WTC11 (cell line): ENCODE measurements at regions not wholly inside any gene's neighbourhood (a gene's known extent, or its start where the extent isn't known, plus 50 kb on each side); places are given as distances from the start of the nearest gene placed in this dataset.
A peak's percentile ranks its signal among the peaks of the same experiment; 100 is the strongest.

Experiments
- ATAC-seq: fragments of 200-7000 bp; cut with Tn5 transposase; 2 replicates; pipeline ENCODE4 v1.10.0; 2021; ENCODE audit warnings: mild to moderate bottlenecking, moderate library complexity
- CTCF ChIA-PET: fragments of 300-600 bp; sonication (Branson Sonifier 250); formaldehyde crosslinking; loops from one replicate; lab custom pipeline; 2021; ENCODE audit warnings: antibody characterized with exemption; lab: Charles Lee
- POLR2A ChIA-PET: fragments of 350-600 bp; sonication (Branson Sonifier 250); formaldehyde crosslinking; loops from one replicate; lab custom pipeline; 2021; ENCODE audit warnings: antibody characterized with exemption; lab: Charles Lee
- DNase-seq: peaks from one replicate; pipeline ENCODE4 v3.0.0; 2021; ENCODE audit warnings: low spot score
- H3K27ac Mint-ChIP-seq: 2 replicates; pipeline ENCODE4 v1.8.0; 2021; ENCODE audit warnings: mixed read lengths
- H3K27me3 Mint-ChIP-seq: 2 replicates; pipeline ENCODE4 v1.8.0; 2021; ENCODE audit warnings: low read depth, mild to moderate bottlenecking, moderate library complexity, mixed read lengths
- H3K36me3 Mint-ChIP-seq: 2 replicates; pipeline ENCODE4 v1.8.0; 2021; ENCODE audit warnings: mixed read lengths
- H3K4me1 Mint-ChIP-seq: 2 replicates; pipeline ENCODE4 v1.8.0; 2022; ENCODE audit warnings: mixed read lengths
- H3K4me3 Mint-ChIP-seq: 2 replicates; pipeline ENCODE4 v1.8.0; 2021; ENCODE audit warnings: mild to moderate bottlenecking, moderate library complexity, mixed read lengths
- H3K9me3 Mint-ChIP-seq: 2 replicates; pipeline ENCODE4 v1.8.0; 2021; ENCODE audit warnings: mixed read lengths
- ESRRA ChIP-seq: sonication (generic); formaldehyde crosslinking; IDR thresholded peaks from 2 replicates; pipeline ENCODE4 v1.8.1; 2022; ENCODE audit warnings: mild to moderate bottlenecking, missing genetic modification reagents, borderline replicate concordance
- FOXK1 ChIP-seq: sonication (generic); formaldehyde crosslinking; IDR thresholded peaks from 2 replicates; pipeline ENCODE4 v1.8.0; 2022; ENCODE audit warnings: mild to moderate bottlenecking, moderate library complexity, missing genetic modification reagents
- HMGA2 ChIP-seq: fragments of 250-450 bp; sonication (Bioruptor Pico); IDR thresholded peaks from 2 replicates; pipeline ENCODE4 v1.4.0; 2021; ENCODE audit warnings: mild to moderate bottlenecking, moderate library complexity
- NFYB ChIP-seq: sonication (generic); formaldehyde crosslinking; conservative IDR thresholded peaks from 2 replicates; pipeline ENCODE4 v1.8.0; 2022; ENCODE audit warnings: low read depth, missing genetic modification reagents
- PRRX2 ChIP-seq: fragments of 250-450 bp; sonication (Bioruptor Pico); IDR thresholded peaks from 2 replicates; pipeline ENCODE4 v1.8.0; 2021; ENCODE audit warnings: mild to moderate bottlenecking
- RELA ChIP-seq: sonication (generic); formaldehyde crosslinking; IDR thresholded peaks from 2 replicates; pipeline ENCODE4 v1.8.1; 2022; ENCODE audit warnings: missing genetic modification reagents, mild to moderate bottlenecking, borderline replicate concordance
- SP1 ChIP-seq: sonication (generic); formaldehyde crosslinking; conservative IDR thresholded peaks from 2 replicates; pipeline ENCODE4 v1.8.1; 2022; ENCODE audit warnings: missing genetic modification reagents
- TEAD1 ChIP-seq: sonication (generic); formaldehyde crosslinking; IDR thresholded peaks from 2 replicates; pipeline ENCODE4 v1.8.0; 2022; ENCODE audit warnings: mild to moderate bottlenecking, missing genetic modification reagents
- ZNF396 ChIP-seq: fragments of 250-450 bp; sonication (Bioruptor Pico); IDR thresholded peaks from 2 replicates; pipeline ENCODE4 v1.8.0; 2021; ENCODE audit warnings: mild to moderate bottlenecking, moderate library complexity, borderline replicate concordance
- TF ChIP-seq, protein P1 (sequence below): sonication (generic); formaldehyde crosslinking; IDR thresholded peaks from 2 replicates; pipeline ENCODE4 v1.8.1; 2022; ENCODE audit warnings: missing genetic modification reagents, borderline replicate concordance
- TF ChIP-seq, protein P2 (sequence below): sonication (generic); formaldehyde crosslinking; IDR thresholded peaks from 2 replicates; pipeline ENCODE4 v1.8.0; 2022; ENCODE audit warnings: missing genetic modification reagents
- TF ChIP-seq, protein P3 (sequence below): sonication (generic); formaldehyde crosslinking; IDR thresholded peaks from 2 replicates; pipeline ENCODE4 v1.8.1; 2023; ENCODE audit warnings: mild to moderate bottlenecking, missing genetic modification reagents
- TF ChIP-seq, protein P4 (sequence below): sonication (generic); formaldehyde crosslinking; IDR thresholded peaks from 2 replicates; pipeline ENCODE4 v1.8.0; 2023; ENCODE audit warnings: missing genetic modification reagents
- TF ChIP-seq, protein P5 (sequence below): fragments of 250-450 bp; sonication (Bioruptor Pico); IDR thresholded peaks from 2 replicates; pipeline ENCODE4 v1.9.0; 2021; ENCODE audit warnings: mild to moderate bottlenecking, borderline replicate concordance
- TF ChIP-seq, protein P6 (sequence below): sonication (generic); formaldehyde crosslinking; IDR thresholded peaks from 2 replicates; pipeline ENCODE4 v1.8.1; 2022; ENCODE audit warnings: low read depth, missing genetic modification reagents, borderline replicate concordance

DNA sequence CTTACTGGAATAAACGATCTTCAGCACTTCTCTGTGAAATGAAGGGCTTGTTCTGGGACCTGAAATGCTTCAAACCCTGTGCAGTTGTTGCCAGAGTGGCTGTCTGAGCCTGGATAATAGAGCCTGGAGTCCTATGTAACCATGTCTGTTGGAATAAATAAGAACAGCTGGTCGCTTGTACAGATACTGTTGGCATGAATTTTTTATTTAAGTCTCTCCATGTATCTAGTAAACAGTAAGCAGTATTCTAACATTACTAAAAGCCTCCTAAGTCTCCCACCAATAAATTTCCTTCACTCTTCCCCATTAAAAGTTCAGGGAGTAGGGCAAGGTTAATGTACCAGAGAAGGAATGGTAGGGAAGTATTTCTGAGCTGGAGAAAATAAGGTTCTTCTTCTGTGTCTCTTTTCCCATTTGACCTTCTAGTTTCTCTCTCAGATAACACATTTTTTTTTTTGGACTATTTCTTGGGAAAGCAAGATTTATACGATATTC lies 227.5 kb downstream of the PRL start (continued):
- TF ChIP-seq, protein P1, sequence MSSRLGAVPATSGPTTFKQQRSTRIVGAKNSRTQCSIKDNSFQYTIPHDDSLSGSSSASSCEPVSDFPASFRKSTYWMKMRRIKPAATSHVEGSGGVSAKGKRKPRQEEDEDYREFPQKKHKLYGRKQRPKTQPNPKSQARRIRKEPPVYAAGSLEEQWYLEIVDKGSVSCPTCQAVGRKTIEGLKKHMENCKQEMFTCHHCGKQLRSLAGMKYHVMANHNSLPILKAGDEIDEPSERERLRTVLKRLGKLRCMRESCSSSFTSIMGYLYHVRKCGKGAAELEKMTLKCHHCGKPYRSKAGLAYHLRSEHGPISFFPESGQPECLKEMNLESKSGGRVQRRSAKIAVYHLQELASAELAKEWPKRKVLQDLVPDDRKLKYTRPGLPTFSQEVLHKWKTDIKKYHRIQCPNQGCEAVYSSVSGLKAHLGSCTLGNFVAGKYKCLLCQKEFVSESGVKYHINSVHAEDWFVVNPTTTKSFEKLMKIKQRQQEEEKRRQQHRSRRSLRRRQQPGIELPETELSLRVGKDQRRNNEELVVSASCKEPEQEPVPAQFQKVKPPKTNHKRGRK (CRISPR knock-in tag), result no peak
- TF ChIP-seq ESRRA (CRISPR knock-in tag) (no peak), RELA (CRISPR knock-in tag) (no peak)
- TF ChIP-seq, protein P2, sequence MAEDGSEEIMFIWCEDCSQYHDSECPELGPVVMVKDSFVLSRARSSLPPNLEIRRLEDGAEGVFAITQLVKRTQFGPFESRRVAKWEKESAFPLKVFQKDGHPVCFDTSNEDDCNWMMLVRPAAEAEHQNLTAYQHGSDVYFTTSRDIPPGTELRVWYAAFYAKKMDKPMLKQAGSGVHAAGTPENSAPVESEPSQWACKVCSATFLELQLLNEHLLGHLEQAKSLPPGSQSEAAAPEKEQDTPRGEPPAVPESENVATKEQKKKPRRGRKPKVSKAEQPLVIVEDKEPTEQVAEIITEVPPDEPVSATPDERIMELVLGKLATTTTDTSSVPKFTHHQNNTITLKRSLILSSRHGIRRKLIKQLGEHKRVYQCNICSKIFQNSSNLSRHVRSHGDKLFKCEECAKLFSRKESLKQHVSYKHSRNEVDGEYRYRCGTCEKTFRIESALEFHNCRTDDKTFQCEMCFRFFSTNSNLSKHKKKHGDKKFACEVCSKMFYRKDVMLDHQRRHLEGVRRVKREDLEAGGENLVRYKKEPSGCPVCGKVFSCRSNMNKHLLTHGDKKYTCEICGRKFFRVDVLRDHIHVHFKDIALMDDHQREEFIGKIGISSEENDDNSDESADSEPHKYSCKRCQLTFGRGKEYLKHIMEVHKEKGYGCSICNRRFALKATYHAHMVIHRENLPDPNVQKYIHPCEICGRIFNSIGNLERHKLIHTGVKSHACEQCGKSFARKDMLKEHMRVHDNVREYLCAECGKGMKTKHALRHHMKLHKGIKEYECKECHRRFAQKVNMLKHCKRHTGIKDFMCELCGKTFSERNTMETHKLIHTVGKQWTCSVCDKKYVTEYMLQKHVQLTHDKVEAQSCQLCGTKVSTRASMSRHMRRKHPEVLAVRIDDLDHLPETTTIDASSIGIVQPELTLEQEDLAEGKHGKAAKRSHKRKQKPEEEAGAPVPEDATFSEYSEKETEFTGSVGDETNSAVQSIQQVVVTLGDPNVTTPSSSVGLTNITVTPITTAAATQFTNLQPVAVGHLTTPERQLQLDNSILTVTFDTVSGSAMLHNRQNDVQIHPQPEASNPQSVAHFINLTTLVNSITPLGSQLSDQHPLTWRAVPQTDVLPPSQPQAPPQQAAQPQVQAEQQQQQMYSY, result no peak

DNA sequence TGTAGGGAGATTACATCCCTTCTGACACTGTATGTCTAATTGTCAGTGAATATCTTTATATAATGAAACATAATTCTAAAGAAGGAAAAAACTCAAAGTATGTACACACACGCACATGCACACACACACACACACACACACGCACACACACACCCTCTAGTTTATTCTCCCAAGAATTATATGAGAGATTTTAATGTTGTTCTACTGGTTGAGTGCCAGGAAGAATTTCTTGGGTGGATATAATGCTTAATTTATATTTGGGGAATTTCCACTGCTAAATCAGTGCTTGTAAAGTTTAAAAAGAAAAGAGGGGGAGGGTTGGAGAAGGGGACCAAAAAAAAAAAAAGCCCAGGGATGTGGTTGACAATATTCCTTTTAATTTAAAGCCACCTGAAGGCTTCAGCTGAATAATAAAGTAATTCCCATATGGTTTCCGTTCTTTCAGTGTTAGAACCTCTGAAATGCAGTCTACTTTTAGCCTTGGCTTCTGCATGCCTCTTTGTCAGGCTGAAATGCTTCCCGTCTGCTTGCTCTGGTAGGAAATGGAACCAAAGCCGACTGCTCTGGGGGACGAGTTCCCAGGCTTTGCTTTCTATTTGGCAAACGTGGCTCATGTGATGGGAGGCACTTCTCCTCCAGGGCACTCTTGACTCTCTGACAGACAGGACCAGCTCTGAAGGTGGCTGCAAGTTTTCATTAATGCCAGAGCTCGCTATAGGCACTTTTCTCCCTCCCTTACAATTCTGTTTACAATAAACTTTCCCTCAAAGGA lies 225.4 kb downstream of the PRL start:
- peak; percentile 89 for ATAC-seq
- ChIA-PET POLR2A (interaction anchor here (1.1 kb wide), 1 partner anchor 12 kb away, joined by 3 read pairs; no protein-coding TSS in a partner anchor), CTCF (no interaction called here)
- peak; percentile 29 for DNase-seq
- peaks cover 34% of the 10 kb centered on the region for H3K4me1 Mint-ChIP-seq
- TF ChIP-seq PRRX2 (CRISPR knock-in tag) (no peak), TEAD1 (CRISPR knock-in tag) (no peak), SP1 (CRISPR knock-in tag) (no peak), NFYB (no peak), FOXK1 (CRISPR knock-in tag) (no peak), HMGA2 (CRISPR knock-in tag) (no peak), ZNF396 (CRISPR knock-in tag) (no peak)
- TF ChIP-seq, protein P3, sequence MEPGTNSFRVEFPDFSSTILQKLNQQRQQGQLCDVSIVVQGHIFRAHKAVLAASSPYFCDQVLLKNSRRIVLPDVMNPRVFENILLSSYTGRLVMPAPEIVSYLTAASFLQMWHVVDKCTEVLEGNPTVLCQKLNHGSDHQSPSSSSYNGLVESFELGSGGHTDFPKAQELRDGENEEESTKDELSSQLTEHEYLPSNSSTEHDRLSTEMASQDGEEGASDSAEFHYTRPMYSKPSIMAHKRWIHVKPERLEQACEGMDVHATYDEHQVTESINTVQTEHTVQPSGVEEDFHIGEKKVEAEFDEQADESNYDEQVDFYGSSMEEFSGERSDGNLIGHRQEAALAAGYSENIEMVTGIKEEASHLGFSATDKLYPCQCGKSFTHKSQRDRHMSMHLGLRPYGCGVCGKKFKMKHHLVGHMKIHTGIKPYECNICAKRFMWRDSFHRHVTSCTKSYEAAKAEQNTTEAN, result no peak
- TF ChIP-seq, protein P4, sequence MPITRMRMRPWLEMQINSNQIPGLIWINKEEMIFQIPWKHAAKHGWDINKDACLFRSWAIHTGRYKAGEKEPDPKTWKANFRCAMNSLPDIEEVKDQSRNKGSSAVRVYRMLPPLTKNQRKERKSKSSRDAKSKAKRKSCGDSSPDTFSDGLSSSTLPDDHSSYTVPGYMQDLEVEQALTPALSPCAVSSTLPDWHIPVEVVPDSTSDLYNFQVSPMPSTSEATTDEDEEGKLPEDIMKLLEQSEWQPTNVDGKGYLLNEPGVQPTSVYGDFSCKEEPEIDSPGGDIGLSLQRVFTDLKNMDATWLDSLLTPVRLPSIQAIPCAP (CRISPR knock-in tag), result no peak
- TF ChIP-seq, protein P5, sequence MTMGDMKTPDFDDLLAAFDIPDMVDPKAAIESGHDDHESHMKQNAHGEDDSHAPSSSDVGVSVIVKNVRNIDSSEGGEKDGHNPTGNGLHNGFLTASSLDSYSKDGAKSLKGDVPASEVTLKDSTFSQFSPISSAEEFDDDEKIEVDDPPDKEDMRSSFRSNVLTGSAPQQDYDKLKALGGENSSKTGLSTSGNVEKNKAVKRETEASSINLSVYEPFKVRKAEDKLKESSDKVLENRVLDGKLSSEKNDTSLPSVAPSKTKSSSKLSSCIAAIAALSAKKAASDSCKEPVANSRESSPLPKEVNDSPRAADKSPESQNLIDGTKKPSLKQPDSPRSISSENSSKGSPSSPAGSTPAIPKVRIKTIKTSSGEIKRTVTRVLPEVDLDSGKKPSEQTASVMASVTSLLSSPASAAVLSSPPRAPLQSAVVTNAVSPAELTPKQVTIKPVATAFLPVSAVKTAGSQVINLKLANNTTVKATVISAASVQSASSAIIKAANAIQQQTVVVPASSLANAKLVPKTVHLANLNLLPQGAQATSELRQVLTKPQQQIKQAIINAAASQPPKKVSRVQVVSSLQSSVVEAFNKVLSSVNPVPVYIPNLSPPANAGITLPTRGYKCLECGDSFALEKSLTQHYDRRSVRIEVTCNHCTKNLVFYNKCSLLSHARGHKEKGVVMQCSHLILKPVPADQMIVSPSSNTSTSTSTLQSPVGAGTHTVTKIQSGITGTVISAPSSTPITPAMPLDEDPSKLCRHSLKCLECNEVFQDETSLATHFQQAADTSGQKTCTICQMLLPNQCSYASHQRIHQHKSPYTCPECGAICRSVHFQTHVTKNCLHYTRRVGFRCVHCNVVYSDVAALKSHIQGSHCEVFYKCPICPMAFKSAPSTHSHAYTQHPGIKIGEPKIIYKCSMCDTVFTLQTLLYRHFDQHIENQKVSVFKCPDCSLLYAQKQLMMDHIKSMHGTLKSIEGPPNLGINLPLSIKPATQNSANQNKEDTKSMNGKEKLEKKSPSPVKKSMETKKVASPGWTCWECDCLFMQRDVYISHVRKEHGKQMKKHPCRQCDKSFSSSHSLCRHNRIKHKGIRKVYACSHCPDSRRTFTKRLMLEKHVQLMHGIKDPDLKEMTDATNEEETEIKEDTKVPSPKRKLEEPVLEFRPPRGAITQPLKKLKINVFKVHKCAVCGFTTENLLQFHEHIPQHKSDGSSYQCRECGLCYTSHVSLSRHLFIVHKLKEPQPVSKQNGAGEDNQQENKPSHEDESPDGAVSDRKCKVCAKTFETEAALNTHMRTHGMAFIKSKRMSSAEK, result no peak
- TF ChIP-seq, protein P6, sequence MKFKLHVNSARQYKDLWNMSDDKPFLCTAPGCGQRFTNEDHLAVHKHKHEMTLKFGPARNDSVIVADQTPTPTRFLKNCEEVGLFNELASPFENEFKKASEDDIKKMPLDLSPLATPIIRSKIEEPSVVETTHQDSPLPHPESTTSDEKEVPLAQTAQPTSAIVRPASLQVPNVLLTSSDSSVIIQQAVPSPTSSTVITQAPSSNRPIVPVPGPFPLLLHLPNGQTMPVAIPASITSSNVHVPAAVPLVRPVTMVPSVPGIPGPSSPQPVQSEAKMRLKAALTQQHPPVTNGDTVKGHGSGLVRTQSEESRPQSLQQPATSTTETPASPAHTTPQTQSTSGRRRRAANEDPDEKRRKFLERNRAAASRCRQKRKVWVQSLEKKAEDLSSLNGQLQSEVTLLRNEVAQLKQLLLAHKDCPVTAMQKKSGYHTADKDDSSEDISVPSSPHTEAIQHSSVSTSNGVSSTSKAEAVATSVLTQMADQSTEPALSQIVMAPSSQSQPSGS (CRISPR knock-in tag), result no peak
- TF ChIP-seq, all 79 proteins: peak for 0
- H3K27ac Mint-ChIP-seq, result peak overlapping the region; percentile 91
- H3K36me3 Mint-ChIP-seq, result peaks cover 19% of the 10 kb centered on the region
- H3K27me3 Mint-ChIP-seq, result no peaks in the 10 kb centered on the region
- peaks cover 13% of the 10 kb centered on the region; the same call in 1 of the 2 replicates for H3K9me3 Mint-ChIP-seq
- H3K4me3 Mint-ChIP-seq, result no peak overlapping the region
